B cell (primary cell): ENCODE measurements at regions not wholly inside any gene's neighbourhood (a gene's known extent, or its start where the extent isn't known, plus 50 kb on each side); places are given as distances from the start of the nearest gene placed in this dataset.

Experiments used
- ATAC-seq: fragments of 200-7000 bp; cut with Tn5 transposase; one replicate; pipeline ENCODE4 v1.10.0; 2021; ENCODE audit warnings: low read depth, mild to moderate bottlenecking, moderate number of reproducible peaks, moderate library complexity
- CTCF ChIA-PET: fragments of 350-600 bp; sonication (Branson Sonifier 250); formaldehyde crosslinking; loops from one replicate; lab custom pipeline; 2021; ENCODE audit warnings: antibody characterized with exemption, inconsistent platforms; lab: Charles Lee
- POLR2A ChIA-PET: fragments of 350-600 bp; sonication (Branson Sonifier 250); formaldehyde crosslinking; loops from one replicate; lab custom pipeline; 2021; ENCODE audit warnings: antibody characterized with exemption; lab: Charles Lee
- DNase-seq: peaks from one replicate; pipeline ENCODE4 v3.0.0; 2013
- H2AFZ ChIP-seq: 2 replicates; pipeline ENCODE4 v1.6.1; 2012; ENCODE audit warnings: mild to moderate bottlenecking, low read depth, low read length; ENCODE audit not compliant: insufficient read depth, poor library complexity, severe bottlenecking
- H3K27ac ChIP-seq, 2 donors: 1 replicate in 1 of 2; 2 replicates in 1 of 2; pipeline ENCODE4 v1.5.1; 2012 to 2013; ENCODE audit warnings: low read length in 2 of 2, mild to moderate bottlenecking in 2 of 2, moderate library complexity in 1 of 2
- H3K27me3 ChIP-seq, 4 experiments: fragments of 200-600 bp in 1 of 4; sonication (generic) in 1 of 4; replicated peaks in 1 of 4; 1 replicate in 2 of 4; 2 replicates in 2 of 4; pipeline versions ENCODE4 v1.6.1 to v1.7.0; 2013 to 2016; ENCODE audit warnings: low read length in 3 of 4, mild to moderate bottlenecking in 2 of 4, mixed read lengths in 1 of 4, moderate library complexity in 1 of 4; ENCODE audit not compliant: insufficient read depth in 4 of 4, control insufficient read depth in 3 of 4; ENCODE audit errors: control extremely low read depth in 1 of 4
- H3K36me3 ChIP-seq, 2 experiments: replicated peaks in 1 of 2; 1 replicate in 1 of 2; 2 replicates in 1 of 2; pipeline versions ENCODE4 v1.6.1 to v1.7.1; 2013; ENCODE audit warnings: low read length in 1 of 2; ENCODE audit not compliant: insufficient read depth in 2 of 2, control insufficient read depth in 1 of 2; ENCODE audit errors: control extremely low read depth in 1 of 2, extremely low read depth in 1 of 2
- H3K4me1 ChIP-seq, 2 donors: fragments of 200-600 bp in 1 of 2; sonication (generic) in 1 of 2; 1 replicate in 1 of 2; 2 replicates in 1 of 2; pipeline versions ENCODE4 v1.5.1 to v1.6.1; 2013 to 2017; ENCODE audit warnings: low read length in 2 of 2; ENCODE audit not compliant: control insufficient read depth in 2 of 2, insufficient read depth in 2 of 2
- H3K4me2 ChIP-seq: replicated peaks from 2 replicates; pipeline ENCODE3; 2012; ENCODE audit warnings: mild to moderate bottlenecking, low read depth, low read length; ENCODE audit not compliant: poor library complexity, severe bottlenecking
- H3K4me3 ChIP-seq, 5 experiments: fragments of 200-600 bp in 1 of 5; sonication (generic) in 1 of 5; 1 replicate in 3 of 5; 2 replicates in 2 of 5; pipeline versions ENCODE4 v1.5.1 to v1.7.0; 2011 to 2016; ENCODE audit warnings: low read length in 4 of 5, mild to moderate bottlenecking in 4 of 5, low read depth in 2 of 5, control low read depth in 1 of 5, moderate library complexity in 1 of 5; ENCODE audit not compliant: insufficient read depth in 1 of 5; ENCODE audit errors: control extremely low read depth in 1 of 5, extremely low read depth in 1 of 5
- H3K79me2 ChIP-seq: fragments of 200-600 bp; sonication (generic); one replicate; pipeline ENCODE4 v1.6.0; 2016; ENCODE audit warnings: low read length; ENCODE audit not compliant: control insufficient read depth, insufficient read depth
- H3K9ac ChIP-seq: fragments of 200-600 bp; sonication (generic); 2 replicates; pipeline ENCODE4 v1.6.1; 2017; ENCODE audit warnings: mild to moderate bottlenecking, low read length, moderate library complexity
- H3K9me3 ChIP-seq, 3 donors: one replicate each; pipeline versions ENCODE4 v1.6.1 to v1.7.1; 2013; ENCODE audit warnings: low read length in 2 of 3; ENCODE audit not compliant: control insufficient read depth in 2 of 3, insufficient read depth in 1 of 3; ENCODE audit errors: control extremely low read depth in 1 of 3
- H4K20me1 ChIP-seq: 2 replicates; pipeline ENCODE4 v1.6.0; 2012; ENCODE audit warnings: mild to moderate bottlenecking, low read length; ENCODE audit not compliant: insufficient read depth, control insufficient read depth, poor library complexity, severe bottlenecking
- H3K27ac Mint-ChIP-seq: one replicate; pipeline ENCODE4 v1.8.0; 2021; ENCODE audit warnings: mixed read lengths
- H3K27me3 Mint-ChIP-seq: one replicate; pipeline ENCODE4 v1.8.0; 2021; ENCODE audit warnings: mixed read lengths
- H3K4me1 Mint-ChIP-seq: one replicate; pipeline ENCODE4 v1.8.0; 2021; ENCODE audit warnings: mixed read lengths
- H3K4me3 Mint-ChIP-seq: one replicate; pipeline ENCODE4 v1.8.0; 2021; ENCODE audit warnings: mixed read lengths
- H3K9me3 Mint-ChIP-seq: one replicate; pipeline ENCODE4 v1.8.0; 2022; ENCODE audit warnings: mixed read lengths; ENCODE audit not compliant: insufficient read depth
- EZH2 ChIP-seq: IDR thresholded peaks from 2 replicates; pipeline ENCODE4 v1.6.1; 2012; ENCODE audit warnings: borderline replicate concordance, low read depth, mild to moderate bottlenecking, moderate library complexity, low read length; ENCODE audit not compliant: insufficient read depth, poor library complexity, severe bottlenecking
- WGBS: methylation state at CpG from one replicate; pipeline ENCODE4 v1.1.5; 2013; ENCODE audit warnings: missing lambda C conversion rate; ENCODE audit not compliant: insufficient coverage; 5-methylcytosine and 5-hydroxymethylcytosine counted together
- intact Hi-C: fragments of 100-400 bp; cut with micrococcal nuclease; formaldehyde crosslinking; loops from one replicate; pipeline ENCODE4 v1.10.0; 2022
- TF ChIP-seq, protein P1 (sequence below): fragments of 200-600 bp; IDR thresholded peaks from one replicate; pipeline ENCODE4 v1.8.0; 2022; ENCODE audit warnings: antibody characterized with exemption, mild to moderate bottlenecking

DNA sequence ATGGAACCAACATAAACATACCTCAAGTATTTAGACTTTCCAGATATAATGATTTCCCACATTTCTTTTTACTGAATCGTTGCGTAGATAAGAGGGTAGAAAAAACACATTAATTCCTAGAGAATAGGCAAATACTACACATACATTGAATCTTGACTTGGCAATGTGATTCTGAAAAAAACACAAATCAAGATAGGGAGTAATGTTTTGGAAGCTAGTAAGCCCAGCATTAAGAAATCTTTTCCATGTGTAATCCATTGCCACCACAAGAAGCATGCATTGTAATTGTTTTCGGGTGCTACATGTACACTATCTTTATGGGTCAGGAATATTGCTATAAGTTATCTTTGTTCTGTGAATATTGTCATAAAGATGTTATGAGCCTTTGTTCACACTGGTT lies 269.8 kb upstream of the PDGFD start:
- TF ChIP-seq, protein P1, sequence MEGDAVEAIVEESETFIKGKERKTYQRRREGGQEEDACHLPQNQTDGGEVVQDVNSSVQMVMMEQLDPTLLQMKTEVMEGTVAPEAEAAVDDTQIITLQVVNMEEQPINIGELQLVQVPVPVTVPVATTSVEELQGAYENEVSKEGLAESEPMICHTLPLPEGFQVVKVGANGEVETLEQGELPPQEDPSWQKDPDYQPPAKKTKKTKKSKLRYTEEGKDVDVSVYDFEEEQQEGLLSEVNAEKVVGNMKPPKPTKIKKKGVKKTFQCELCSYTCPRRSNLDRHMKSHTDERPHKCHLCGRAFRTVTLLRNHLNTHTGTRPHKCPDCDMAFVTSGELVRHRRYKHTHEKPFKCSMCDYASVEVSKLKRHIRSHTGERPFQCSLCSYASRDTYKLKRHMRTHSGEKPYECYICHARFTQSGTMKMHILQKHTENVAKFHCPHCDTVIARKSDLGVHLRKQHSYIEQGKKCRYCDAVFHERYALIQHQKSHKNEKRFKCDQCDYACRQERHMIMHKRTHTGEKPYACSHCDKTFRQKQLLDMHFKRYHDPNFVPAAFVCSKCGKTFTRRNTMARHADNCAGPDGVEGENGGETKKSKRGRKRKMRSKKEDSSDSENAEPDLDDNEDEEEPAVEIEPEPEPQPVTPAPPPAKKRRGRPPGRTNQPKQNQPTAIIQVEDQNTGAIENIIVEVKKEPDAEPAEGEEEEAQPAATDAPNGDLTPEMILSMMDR = no peak
- no peak for TF ChIP-seq EZH2
- H3K79me2 ChIP-seq = no peaks in the 10 kb centered on the region
- H3K27ac ChIP-seq = no peak overlapping the region
- H3K4me3 Mint-ChIP-seq = no peak overlapping the region
- no peaks in the 10 kb centered on the region for H3K27me3 Mint-ChIP-seq
- no peaks in the 10 kb centered on the region for H3K9me3 Mint-ChIP-seq
- POLR2A ChIA-PET = no interaction called here
- CTCF ChIA-PET = no interaction called here
- no peak for ATAC-seq
- no peaks in the 10 kb centered on the region for H3K27me3 ChIP-seq
- peaks cover 0 to 1% (median 0%) of the 10 kb centered on the region in 3 donors for H3K9me3 ChIP-seq
- H3K27ac Mint-ChIP-seq = no peak overlapping the region
- H3K9ac ChIP-seq = no peak overlapping the region
- H3K4me1 ChIP-seq = no peaks in the 10 kb centered on the region
- H3K4me1 Mint-ChIP-seq = no peaks in the 10 kb centered on the region
- H3K4me3 ChIP-seq = no peak overlapping the region
- intact Hi-C loops = no loop called here
- no peaks in the 10 kb centered on the region for H4K20me1 ChIP-seq
- H3K4me2 ChIP-seq = no peak overlapping the region
- no peak for DNase-seq
- WGBS = no CpG with 5 or more reads among the region's 3 CpGs
- H2AFZ ChIP-seq = no peak overlapping the region
- no peaks in the 10 kb centered on the region for H3K36me3 ChIP-seq

DNA sequence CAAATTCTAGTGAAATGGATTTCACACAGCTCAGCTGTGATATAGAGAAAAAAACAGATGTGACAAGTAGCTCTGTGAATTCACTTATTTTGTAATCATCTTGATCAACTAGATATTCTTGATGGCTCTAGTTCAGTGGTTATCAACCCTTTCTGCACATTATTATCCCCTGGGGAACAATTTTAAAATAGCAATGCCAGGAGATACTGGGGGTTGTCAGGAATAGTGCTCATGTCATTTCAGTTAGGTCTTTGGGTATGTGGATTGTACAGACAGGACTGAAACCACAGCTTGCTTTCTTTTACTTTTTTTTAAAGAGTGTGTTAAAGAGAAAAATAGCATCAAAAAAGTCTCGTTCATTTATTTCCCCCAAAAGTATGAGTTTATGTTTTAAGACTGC lies 269.0 kb upstream of the PDGFD start:
- no peaks in the 10 kb centered on the region for H3K9me3 Mint-ChIP-seq
- H3K27ac Mint-ChIP-seq = no peak overlapping the region
- no peak overlapping the region for H3K9ac ChIP-seq
- ATAC-seq (no peak), DNase-seq (no peak)
- no peak overlapping the region for H3K27ac ChIP-seq
- WGBS = no CpG with 5 or more reads among the region's 1 CpG
- H2AFZ ChIP-seq = no peak overlapping the region
- no peaks in the 10 kb centered on the region for H3K9me3 ChIP-seq
- CTCF ChIA-PET = no interaction called here
- H4K20me1 ChIP-seq = no peaks in the 10 kb centered on the region
- H3K27me3 Mint-ChIP-seq = no peaks in the 10 kb centered on the region
- no peaks in the 10 kb centered on the region for H3K4me1 Mint-ChIP-seq
- TF ChIP-seq, protein P1 = no peak
- TF ChIP-seq EZH2 = no peak
- H3K36me3 ChIP-seq = no peaks in the 10 kb centered on the region
- intact Hi-C loops = no loop called here
- no peak overlapping the region for H3K4me2 ChIP-seq
- no peaks in the 10 kb centered on the region for H3K4me1 ChIP-seq
- H3K27me3 ChIP-seq = no peaks in the 10 kb centered on the region
- H3K4me3 Mint-ChIP-seq = no peak overlapping the region
- no peak overlapping the region for H3K4me3 ChIP-seq
- no peaks in the 10 kb centered on the region for H3K79me2 ChIP-seq
- POLR2A ChIA-PET = no interaction called here
